ENCODE measurements at regions not wholly inside any gene's neighbourhood (a gene's known extent, or its start where the extent isn't known, plus 50 kb on each side); places are given as distances from the start of the nearest gene placed in this dataset.

DNA sequence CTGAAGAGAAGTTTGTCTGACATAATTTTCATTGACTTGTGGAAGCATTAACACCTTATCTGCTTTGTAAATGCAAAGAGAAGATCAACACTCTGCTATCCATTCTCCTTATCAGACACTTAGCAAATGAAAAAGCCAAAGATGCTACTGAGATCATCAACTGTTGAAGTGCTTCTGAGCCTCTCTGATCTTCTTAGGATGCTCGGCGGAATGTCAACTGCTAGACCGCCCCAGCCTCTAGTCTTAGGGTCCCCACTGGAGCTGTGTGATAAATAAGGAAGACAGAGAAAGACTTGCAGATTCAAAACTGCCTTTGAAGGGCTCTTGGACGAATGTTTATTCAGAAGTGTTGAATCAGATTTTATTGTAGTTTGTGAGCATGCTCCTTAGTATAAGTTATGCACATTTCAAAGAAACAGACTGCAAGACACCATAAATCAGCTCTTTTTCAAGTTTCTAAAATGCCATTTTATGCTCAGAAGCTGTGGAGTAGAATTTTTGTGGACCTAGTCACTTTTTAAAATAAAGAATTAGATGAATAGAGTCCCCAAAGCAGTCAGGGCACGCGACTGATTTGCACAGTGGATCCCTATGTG, 197.9 kb downstream of the DIRAS2 start:
- Histone ChIP-seq H3K4me1 (ENCODE audit: control insufficient read depth in 1 of 2, insufficient read depth in 2 of 2, low read length in 2 of 2) (no peaks in the 10 kb centered on the region), H2AK5ac (ENCODE audit: low read length) (no peak overlapping the region), H3K14ac (ENCODE audit: low read length) (no peak overlapping the region), H3K79me2 (ENCODE audit: control insufficient read depth, insufficient read depth, low read length, poor library complexity) (no peaks in the 10 kb centered on the region), H4K8ac (ENCODE audit: low read depth, low read length) (no peak overlapping the region), H3K9ac (ENCODE audit: low read length) (no peak overlapping the region), H3K4ac (ENCODE audit: low read depth, low read length) (no peak overlapping the region), H4K91ac (ENCODE audit: low read depth, low read length) (no peak overlapping the region), H2BK120ac (ENCODE audit: insufficient read depth, low read length, poor library complexity) (no peak overlapping the region), H3K36me3 (ENCODE audit: control insufficient read depth in 1 of 2, insufficient read depth in 2 of 2, low read length in 2 of 2) (no peaks in the 10 kb centered on the region), H3K9me3 (ENCODE audit: insufficient read depth, low read depth, low read length) (no peaks in the 10 kb centered on the region), H3K23ac (ENCODE audit: low read length) (no peak overlapping the region), H4K12ac (ENCODE audit: low read depth, low read length) (no peak overlapping the region), H2BK12ac (ENCODE audit: low read length) (no peak overlapping the region), H3K4me3 (ENCODE audit: low read depth, low read length) (no peak overlapping the region), H3K4me2 (ENCODE audit: low read length) (no peak overlapping the region), H3K27ac (ENCODE audit: low read depth, low read length) (no peak overlapping the region), H2BK5ac (ENCODE audit: low read depth, low read length, poor library complexity) (no peak overlapping the region), H3K79me1 (ENCODE audit: low read length) (no peaks in the 10 kb centered on the region), H2AFZ (ENCODE audit: insufficient read depth, low read length, poor library complexity) (no peak overlapping the region), H3K18ac (ENCODE audit: low read length) (no peak overlapping the region), H3K27me3 (ENCODE audit: insufficient read depth, low read length) (no peaks in the 10 kb centered on the region)
- WGBS (ENCODE audit: extremely low coverage, insufficient coverage, insufficient read length) = no CpG with 5 or more reads among the region's 6 CpGs
- DNase-seq = no peak

DNA sequence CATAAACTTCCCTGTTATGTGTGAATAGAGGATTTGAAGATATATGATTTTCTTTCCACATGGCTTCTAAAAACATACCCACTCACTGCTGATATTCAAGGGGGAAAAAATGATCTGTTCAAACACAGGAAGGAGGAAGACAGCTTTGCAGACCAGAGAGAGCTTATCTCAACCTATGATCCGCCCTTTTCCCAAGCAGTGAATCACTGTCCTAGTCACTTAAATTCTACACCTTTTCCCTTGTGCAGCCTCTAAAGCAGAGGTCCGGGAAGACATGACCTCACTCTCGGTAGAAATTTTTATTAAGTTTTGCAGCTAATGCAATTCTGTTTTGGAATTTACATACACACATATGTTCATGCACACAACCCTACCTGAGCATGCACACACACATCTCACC, 197.2 kb downstream of the DIRAS2 start:
- Histone ChIP-seq H4K91ac (ENCODE audit: low read depth, low read length) (no peak overlapping the region), H3K4me1 (ENCODE audit: control insufficient read depth in 1 of 2, insufficient read depth in 2 of 2, low read length in 2 of 2) (no peaks in the 10 kb centered on the region), H3K79me1 (ENCODE audit: low read length) (no peaks in the 10 kb centered on the region), H3K4me3 (ENCODE audit: low read depth, low read length) (no peak overlapping the region), H2BK5ac (ENCODE audit: low read depth, low read length, poor library complexity) (no peak overlapping the region), H2AFZ (ENCODE audit: insufficient read depth, low read length, poor library complexity) (no peak overlapping the region), H3K27me3 (ENCODE audit: insufficient read depth, low read length) (no peaks in the 10 kb centered on the region), H2BK12ac (ENCODE audit: low read length) (no peak overlapping the region), H3K9ac (ENCODE audit: low read length) (no peak overlapping the region), H4K8ac (ENCODE audit: low read depth, low read length) (no peak overlapping the region), H3K18ac (ENCODE audit: low read length) (no peak overlapping the region), H3K27ac (ENCODE audit: low read depth, low read length) (no peak overlapping the region), H3K23ac (ENCODE audit: low read length) (no peak overlapping the region), H3K9me3 (ENCODE audit: insufficient read depth, low read depth, low read length) (no peaks in the 10 kb centered on the region), H2AK5ac (ENCODE audit: low read length) (no peak overlapping the region), H3K14ac (ENCODE audit: low read length) (no peak overlapping the region), H2BK120ac (ENCODE audit: insufficient read depth, low read length, poor library complexity) (no peak overlapping the region), H3K36me3 (ENCODE audit: control insufficient read depth in 1 of 2, insufficient read depth in 2 of 2, low read length in 2 of 2) (no peaks in the 10 kb centered on the region), H4K12ac (ENCODE audit: low read depth, low read length) (no peak overlapping the region), H3K4me2 (ENCODE audit: low read length) (no peak overlapping the region), H3K79me2 (ENCODE audit: control insufficient read depth, insufficient read depth, low read length, poor library complexity) (no peaks in the 10 kb centered on the region), H3K4ac (ENCODE audit: low read depth, low read length) (no peak overlapping the region)
- no CpG with 5 or more reads among the region's 3 CpGs for WGBS (ENCODE audit: extremely low coverage, insufficient coverage, insufficient read length)
- DNase-seq = no peak

DNA sequence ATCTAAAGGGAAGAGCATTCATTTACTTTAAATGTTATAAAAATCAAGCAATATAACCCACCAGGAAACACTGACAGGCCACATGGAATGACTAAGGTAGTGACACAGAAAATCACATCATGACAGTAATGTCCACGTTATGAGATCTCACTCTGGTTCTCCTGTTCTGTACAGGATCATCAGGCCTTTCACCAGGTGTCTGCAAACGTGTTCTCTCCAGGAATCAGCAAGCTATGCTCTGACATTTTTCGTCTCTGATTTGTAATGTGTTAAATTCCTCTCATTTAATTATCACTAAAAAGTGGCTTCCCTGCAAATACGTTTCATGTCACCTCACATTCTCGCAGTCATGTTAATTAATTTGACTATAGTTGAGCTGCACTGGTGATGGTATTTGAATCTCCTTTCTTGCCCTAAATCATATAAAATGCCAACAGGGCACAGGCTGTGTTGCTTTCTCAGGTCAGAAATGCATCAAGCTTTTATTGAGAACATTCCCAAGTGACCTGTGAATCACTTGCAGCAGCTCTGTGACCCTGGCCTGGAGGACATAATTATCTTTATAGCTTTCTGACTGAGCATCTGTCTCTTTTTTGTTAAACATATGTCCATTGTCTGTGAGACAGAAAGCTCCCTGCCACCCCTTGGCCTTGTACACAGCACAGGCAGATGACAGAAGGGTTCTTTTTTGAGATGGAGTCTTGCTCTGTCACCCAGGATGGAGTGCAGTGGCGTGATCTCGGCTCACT, 196.2 kb downstream of the DIRAS2 start:
- no peak overlapping the region for H3K4ac ChIP-seq (ENCODE audit: low read depth, low read length)
- no peak overlapping the region for H3K4me2 ChIP-seq (ENCODE audit: low read length)
- H4K91ac ChIP-seq (ENCODE audit: low read depth, low read length) = no peak overlapping the region
- no peaks in the 10 kb centered on the region for H3K27me3 ChIP-seq (ENCODE audit: insufficient read depth, low read length)
- H3K18ac ChIP-seq (ENCODE audit: low read length) = no peak overlapping the region
- H3K36me3 ChIP-seq (ENCODE audit: control insufficient read depth in 1 of 2, insufficient read depth in 2 of 2, low read length in 2 of 2) = no peaks in the 10 kb centered on the region
- H2AFZ ChIP-seq (ENCODE audit: insufficient read depth, low read length, poor library complexity) = no peak overlapping the region
- DNase-seq = no peak
- H3K9me3 ChIP-seq (ENCODE audit: insufficient read depth, low read depth, low read length) = no peaks in the 10 kb centered on the region
- no peak overlapping the region for H4K12ac ChIP-seq (ENCODE audit: low read depth, low read length)
- H3K4me1 ChIP-seq (ENCODE audit: control insufficient read depth in 1 of 2, insufficient read depth in 2 of 2, low read length in 2 of 2) = no peaks in the 10 kb centered on the region
- no peak overlapping the region for H3K14ac ChIP-seq (ENCODE audit: low read length)
- H2AK5ac ChIP-seq (ENCODE audit: low read length) = no peak overlapping the region
- H3K27ac ChIP-seq (ENCODE audit: low read depth, low read length) = no peak overlapping the region
- no peak overlapping the region for H3K9ac ChIP-seq (ENCODE audit: low read length)
- no peaks in the 10 kb centered on the region for H3K79me1 ChIP-seq (ENCODE audit: low read length)
- H3K79me2 ChIP-seq (ENCODE audit: control insufficient read depth, insufficient read depth, low read length, poor library complexity) = no peaks in the 10 kb centered on the region
- no peak overlapping the region for H3K23ac ChIP-seq (ENCODE audit: low read length)
- no peak overlapping the region for H3K4me3 ChIP-seq (ENCODE audit: low read depth, low read length)
- H2BK120ac ChIP-seq (ENCODE audit: insufficient read depth, low read length, poor library complexity) = no peak overlapping the region
- WGBS (ENCODE audit: extremely low coverage, insufficient coverage, insufficient read length) = no CpG with 5 or more reads among the region's 7 CpGs
- no peak overlapping the region for H4K8ac ChIP-seq (ENCODE audit: low read depth, low read length)
- no peak overlapping the region for H2BK12ac ChIP-seq (ENCODE audit: low read length)
- H2BK5ac ChIP-seq (ENCODE audit: low read depth, low read length, poor library complexity) = no peak overlapping the region

DNA sequence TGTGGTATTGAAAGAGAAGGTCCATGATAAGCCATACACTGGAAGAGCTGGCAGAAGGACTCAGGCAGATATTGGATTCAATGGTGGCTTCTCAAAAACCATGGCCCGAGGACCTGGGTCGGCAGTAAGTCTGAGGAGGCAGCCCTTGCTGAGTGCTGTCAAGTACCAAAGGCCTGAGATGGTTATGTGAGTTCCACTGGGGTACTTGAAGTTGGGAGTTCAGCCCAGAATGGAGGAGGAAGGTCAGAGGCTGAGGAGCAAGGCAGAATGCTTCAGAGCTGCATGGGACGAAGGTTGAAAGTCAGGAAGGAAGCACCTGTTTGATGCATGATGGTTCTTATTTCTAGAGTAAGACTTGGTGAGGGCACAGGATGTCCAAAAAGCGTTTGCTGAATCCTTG, 194.9 kb downstream of the DIRAS2 start:
- Histone ChIP-seq H3K4me1 (ENCODE audit: control insufficient read depth in 1 of 2, insufficient read depth in 2 of 2, low read length in 2 of 2) (no peaks in the 10 kb centered on the region), H2BK12ac (ENCODE audit: low read length) (no peak overlapping the region), H4K91ac (ENCODE audit: low read depth, low read length) (no peak overlapping the region), H2BK120ac (ENCODE audit: insufficient read depth, low read length, poor library complexity) (no peak overlapping the region), H2AK5ac (ENCODE audit: low read length) (no peak overlapping the region), H3K27ac (ENCODE audit: low read depth, low read length) (no peak overlapping the region), H2BK5ac (ENCODE audit: low read depth, low read length, poor library complexity) (no peak overlapping the region), H3K18ac (ENCODE audit: low read length) (no peak overlapping the region), H3K23ac (ENCODE audit: low read length) (no peak overlapping the region), H3K79me2 (ENCODE audit: control insufficient read depth, insufficient read depth, low read length, poor library complexity) (no peaks in the 10 kb centered on the region), H3K9me3 (ENCODE audit: insufficient read depth, low read depth, low read length) (no peaks in the 10 kb centered on the region), H3K79me1 (ENCODE audit: low read length) (no peaks in the 10 kb centered on the region), H3K27me3 (ENCODE audit: insufficient read depth, low read length) (no peaks in the 10 kb centered on the region), H3K4ac (ENCODE audit: low read depth, low read length) (no peak overlapping the region), H4K8ac (ENCODE audit: low read depth, low read length) (no peak overlapping the region), H3K36me3 (ENCODE audit: control insufficient read depth in 1 of 2, insufficient read depth in 2 of 2, low read length in 2 of 2) (no peaks in the 10 kb centered on the region), H3K4me3 (ENCODE audit: low read depth, low read length) (no peak overlapping the region), H3K14ac (ENCODE audit: low read length) (no peak overlapping the region), H4K12ac (ENCODE audit: low read depth, low read length) (no peak overlapping the region), H3K4me2 (ENCODE audit: low read length) (no peak overlapping the region), H2AFZ (ENCODE audit: insufficient read depth, low read length, poor library complexity) (no peak overlapping the region), H3K9ac (ENCODE audit: low read length) (no peak overlapping the region)
- no peak for DNase-seq
- no CpG with 5 or more reads among the region's 4 CpGs for WGBS (ENCODE audit: extremely low coverage, insufficient coverage, insufficient read length)
